ENCODE measurements at regions not wholly inside any gene's neighbourhood (a gene's known extent, or its start where the extent isn't known, plus 50 kb on each side); places are given as distances from the start of the nearest gene placed in this dataset.

GRCh38 chr6:149132336-149132735 is 185.2 kb upstream of the TAB2 start:
- TF ChIP-seq CTCF (IDR thresholded peaks at IDR 0.05 in 2 of 3, conservative IDR thresholded peaks at IDR 0.05 in 1 of 3; ENCODE audit: insufficient read depth in 2 of 3, low read depth in 1 of 3, low read length in 3 of 3), result no peak
- no peak for TF ChIP-seq MAFF (IDR thresholded peaks at IDR 0.05; ENCODE audit: low read length)
- TF ChIP-seq MLX (CRISPR knock-in tag; conservative IDR thresholded peaks at IDR 0.05), result no peak
- no peak for TF ChIP-seq SIN3B (IDR thresholded peaks at IDR 0.05; ENCODE audit: low read depth)
- TF ChIP-seq EP300 (IDR thresholded peaks at IDR 0.05; ENCODE audit: low read length), result no peak
- no peak for TF ChIP-seq POLR2AphosphoS2 (IDR thresholded peaks at IDR 0.05; ENCODE audit: low read length)
- no peak for TF ChIP-seq U2AF1 (optimal IDR thresholded peaks at IDR 0.05; ENCODE audit: low read depth, low read length)
